GM03348 (cell line): ENCODE measurements at regions not wholly inside any gene's neighbourhood (a gene's known extent, or its start where the extent isn't known, plus 50 kb on each side); places are given as distances from the start of the nearest gene placed in this dataset.
A peak's percentile ranks its signal among the peaks of the same experiment; 100 is the strongest.

Source experiments
- DNase-seq: peaks from one replicate; pipeline ENCODE4 v3.0.0; 2012; ENCODE audit warnings: low spot score

GRCh38 chrX:9317176-9317575, 147.7 kb upstream of the TBL1X start:
- DNase-seq, result no peak

- no peak for DNase-seq
Observed at GRCh38 chrX:9318213-9318612, 146.6 kb upstream of the TBL1X start.

GRCh38 chrX:9318766-9319165, 146.1 kb upstream of the TBL1X start:
- no peak for DNase-seq

GRCh38 chrX:9320940-9321339, 143.9 kb upstream of the TBL1X start:
- no peak for DNase-seq

GRCh38 chrX:9324676-9325075, 140.2 kb upstream of the TBL1X start:
- DNase-seq, result no peak

GRCh38 chrX:9326369-9326768, 138.5 kb upstream of the TBL1X start:
- DNase-seq, result no peak

GRCh38 chrX:9327086-9327746, 137.6 kb upstream of the TBL1X start:
- no peak for DNase-seq

- DNase-seq, result no peak
Observed at GRCh38 chrX:9327747-9328145, 137.1 kb upstream of the TBL1X start.

GRCh38 chrX:9329056-9329455, 135.8 kb upstream of the TBL1X start:
- no peak for DNase-seq

- no peak for DNase-seq
Observed at GRCh38 chrX:9330249-9330982, 134.4 kb upstream of the TBL1X start.

- DNase-seq, result no peak
Observed at GRCh38 chrX:9333873-9334560, 130.8 kb upstream of the TBL1X start.

- DNase-seq, result no peak
Observed at GRCh38 chrX:9335251-9335650, 129.6 kb upstream of the TBL1X start.

- no peak for DNase-seq
Observed at GRCh38 chrX:9336456-9336855, 128.4 kb upstream of the TBL1X start.

- DNase-seq, result peak; percentile 69
Observed at GRCh38 chrX:9337046-9337445, 127.8 kb upstream of the TBL1X start.

- DNase-seq, result no peak
Observed at GRCh38 chrX:9338986-9339385, 125.9 kb upstream of the TBL1X start.

GRCh38 chrX:9339603-9340491, 125.0 kb upstream of the TBL1X start:
- peak; percentile 14 for DNase-seq

GRCh38 chrX:9340598-9341290, 124.1 kb upstream of the TBL1X start:
- peak; percentile 52 for DNase-seq

GRCh38 chrX:9341291-9342201, 123.3 kb upstream of the TBL1X start:
- DNase-seq, result peak; percentile 35

GRCh38 chrX:9342561-9343051, 122.3 kb upstream of the TBL1X start:
- DNase-seq, result peak; percentile 84

- no peak for DNase-seq
Observed at GRCh38 chrX:9343971-9344370, 120.9 kb upstream of the TBL1X start.
